GM12864 (cell line): ENCODE measurements at regions not wholly inside any gene's neighbourhood (a gene's known extent, or its start where the extent isn't known, plus 50 kb on each side); places are given as distances from the start of the nearest gene placed in this dataset.

Experiments used
- DNase-seq: peaks from one replicate; pipeline ENCODE4 v3.0.0-alpha.2; 2011; ENCODE audit warnings: low read depth
- H3K4me3 ChIP-seq: 2 replicates; pipeline ENCODE4 v1.5.1; 2011; ENCODE audit warnings: mild to moderate bottlenecking, low read depth, low read length, control low read depth
- TF ChIP-seq, protein P1 (sequence below): IDR thresholded peaks from 2 replicates; pipeline ENCODE4 v1.5.1; 2011; ENCODE audit warnings: low read depth, mild to moderate bottlenecking, moderate library complexity, low read length, control low read depth, inconsistent platforms; ENCODE audit errors: missing control alignments

GRCh38 chr1:2914702-2915101 is 106.6 kb upstream of the ACTRT2 start:
- TF ChIP-seq, protein P1, sequence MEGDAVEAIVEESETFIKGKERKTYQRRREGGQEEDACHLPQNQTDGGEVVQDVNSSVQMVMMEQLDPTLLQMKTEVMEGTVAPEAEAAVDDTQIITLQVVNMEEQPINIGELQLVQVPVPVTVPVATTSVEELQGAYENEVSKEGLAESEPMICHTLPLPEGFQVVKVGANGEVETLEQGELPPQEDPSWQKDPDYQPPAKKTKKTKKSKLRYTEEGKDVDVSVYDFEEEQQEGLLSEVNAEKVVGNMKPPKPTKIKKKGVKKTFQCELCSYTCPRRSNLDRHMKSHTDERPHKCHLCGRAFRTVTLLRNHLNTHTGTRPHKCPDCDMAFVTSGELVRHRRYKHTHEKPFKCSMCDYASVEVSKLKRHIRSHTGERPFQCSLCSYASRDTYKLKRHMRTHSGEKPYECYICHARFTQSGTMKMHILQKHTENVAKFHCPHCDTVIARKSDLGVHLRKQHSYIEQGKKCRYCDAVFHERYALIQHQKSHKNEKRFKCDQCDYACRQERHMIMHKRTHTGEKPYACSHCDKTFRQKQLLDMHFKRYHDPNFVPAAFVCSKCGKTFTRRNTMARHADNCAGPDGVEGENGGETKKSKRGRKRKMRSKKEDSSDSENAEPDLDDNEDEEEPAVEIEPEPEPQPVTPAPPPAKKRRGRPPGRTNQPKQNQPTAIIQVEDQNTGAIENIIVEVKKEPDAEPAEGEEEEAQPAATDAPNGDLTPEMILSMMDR: no peak
- no peak for DNase-seq
- H3K4me3 ChIP-seq: no peak overlapping the region

DNA sequence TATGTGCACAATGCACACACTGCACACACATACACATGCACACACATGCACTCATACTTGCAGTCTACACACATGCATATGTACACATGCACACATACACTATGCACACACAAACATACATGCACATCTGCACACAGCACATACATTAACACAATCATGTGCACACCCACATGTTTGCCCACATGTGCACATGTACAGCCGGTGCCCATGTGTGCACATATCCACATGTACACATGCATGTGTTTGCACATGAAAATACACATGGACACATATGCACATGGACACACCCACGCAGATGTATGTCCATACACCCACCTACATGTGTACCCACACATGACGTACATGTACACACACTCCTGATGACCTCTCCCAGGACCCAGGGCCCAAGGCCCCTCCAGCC is 105.1 kb upstream of the ACTRT2 start:
- no peak overlapping the region for H3K4me3 ChIP-seq
- DNase-seq: no peak
- TF ChIP-seq, protein P1: no peak

DNA sequence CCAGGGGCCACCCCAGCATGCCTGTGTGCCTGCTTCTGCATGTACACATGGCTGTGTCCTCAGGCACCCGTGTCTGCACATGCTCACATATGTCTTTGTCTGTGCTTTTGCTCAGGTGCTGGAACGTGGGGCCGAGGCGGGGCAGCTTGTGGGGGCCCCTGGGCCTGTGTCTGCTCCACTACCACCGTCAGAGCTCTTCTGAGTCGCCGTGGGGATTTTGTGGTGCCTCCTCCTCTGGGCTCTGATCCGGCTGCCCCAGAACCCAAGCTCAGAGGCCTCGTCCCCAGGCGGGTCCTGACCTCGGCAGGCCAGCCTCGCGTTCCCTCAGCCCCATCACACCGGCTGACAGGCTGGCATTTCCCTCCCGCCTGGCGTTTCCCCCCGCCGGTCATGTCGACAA is 104.6 kb upstream of the ACTRT2 start:
- no peak overlapping the region for H3K4me3 ChIP-seq

GRCh38 chr1:2917284-2917683 is 104.0 kb upstream of the ACTRT2 start:
- no peak overlapping the region for H3K4me3 ChIP-seq
- DNase-seq: no peak
- TF ChIP-seq, protein P1: no peak

More for the DNA sequence above, 104.6 kb upstream of the ACTRT2 start:
- no peak for DNase-seq
- TF ChIP-seq, protein P1: no peak

- TF ChIP-seq, protein P1: no peak
- DNase-seq: no peak
Observed at GRCh38 chr1:2918441-2918840, 102.8 kb upstream of the ACTRT2 start.

GRCh38 chr1:2919841-2920240 is 101.4 kb upstream of the ACTRT2 start:
- no peak overlapping the region for H3K4me3 ChIP-seq
- no peak for DNase-seq
- TF ChIP-seq, protein P1: no peak

More at GRCh38 chr1:2918441-2918840, 102.8 kb upstream of the ACTRT2 start:
- no peak overlapping the region for H3K4me3 ChIP-seq

GRCh38 chr1:2920421-2921015 is 100.7 kb upstream of the ACTRT2 start:
- DNase-seq: no peak
- TF ChIP-seq, protein P1: no peak

More at GRCh38 chr1:2920421-2921015, 100.7 kb upstream of the ACTRT2 start:
- H3K4me3 ChIP-seq: no peak overlapping the region
